KG1 (cell line): ENCODE measurements at regions not wholly inside any gene's neighbourhood (a gene's known extent, or its start where the extent isn't known, plus 50 kb on each side); places are given as distances from the start of the nearest gene placed in this dataset.

Experiments used
- DNase-seq: peaks from one replicate; lab custom pipeline; 2025; lab: John Stamatoyannopoulos, UW

DNA sequence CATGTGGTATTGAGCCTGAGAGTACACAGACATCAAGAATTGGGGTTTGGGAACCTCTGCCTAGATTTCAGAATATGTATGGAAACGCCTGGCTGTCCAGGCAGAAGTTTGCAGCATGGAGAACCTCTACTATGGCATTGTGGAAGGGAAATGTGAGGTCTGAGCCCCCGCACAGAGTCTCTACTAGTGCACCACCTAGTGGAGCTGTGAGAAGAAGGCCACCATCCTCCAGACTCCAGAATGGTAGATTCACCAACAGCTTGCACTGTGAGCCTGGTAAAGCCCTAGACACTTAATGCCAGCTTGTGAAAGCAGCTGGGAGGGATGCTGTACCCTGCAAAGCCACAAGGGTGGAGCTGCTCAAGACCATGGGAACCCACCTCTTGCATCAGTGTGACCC lies 658.2 kb downstream of the HACE1 start:
- DNase-seq: no peak

- no peak for DNase-seq
These were observed 672.1 kb downstream of the HACE1 start for GRCh38 chr6:104187616-104188015.

GRCh38 chr6:104186831-104187230 lies 672.9 kb downstream of the HACE1 start:
- no peak for DNase-seq

DNA sequence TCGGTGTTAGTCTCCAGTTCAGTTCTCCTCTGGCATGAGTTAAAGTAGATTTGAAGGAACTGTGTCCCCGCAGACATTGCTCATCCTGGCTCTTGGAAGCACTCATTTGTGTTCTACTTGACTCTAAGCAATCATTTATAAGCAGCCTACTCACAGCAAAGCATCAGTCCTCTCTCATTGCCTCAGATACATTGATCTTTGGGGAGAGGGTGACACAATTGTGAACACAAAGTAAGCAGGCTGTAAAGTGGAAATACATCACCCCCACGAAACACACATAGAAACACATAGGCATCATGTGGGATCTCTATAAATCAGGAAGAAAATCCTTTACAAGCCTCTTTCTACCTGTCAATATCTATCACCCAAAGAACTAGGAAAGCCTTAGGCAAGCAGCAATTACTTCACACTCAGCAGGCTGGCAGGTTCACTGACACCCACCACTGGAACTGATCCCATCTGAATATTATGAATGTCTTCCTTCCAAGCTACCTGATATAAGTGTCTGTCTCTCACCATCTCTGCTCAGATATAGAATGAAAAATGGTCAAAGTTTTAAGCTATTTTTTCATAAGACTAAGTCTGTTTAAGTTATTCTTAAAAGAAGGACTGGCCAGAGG lies 675.8 kb downstream of the HACE1 start:
- no peak for DNase-seq

DNA sequence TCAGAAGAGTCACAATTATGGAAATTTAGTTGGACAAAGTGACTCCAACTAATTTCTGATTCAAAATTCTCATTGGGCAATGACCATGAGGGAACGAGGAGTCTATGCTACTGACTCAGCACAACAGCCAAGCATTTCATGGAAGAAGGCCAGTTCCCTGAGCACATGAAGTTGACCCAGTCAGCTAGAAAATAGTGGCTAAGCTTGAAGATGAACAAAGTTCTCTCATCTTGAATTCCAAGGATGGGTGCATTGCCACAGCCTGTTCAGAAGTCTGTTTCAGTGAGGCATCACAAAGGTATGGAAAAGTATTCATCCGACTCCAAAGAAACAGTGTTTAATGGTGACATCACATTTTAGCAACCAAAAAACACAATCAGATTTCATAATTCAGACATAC lies 676.9 kb downstream of the HACE1 start:
- DNase-seq: no peak

- DNase-seq: no peak
These were observed 686.1 kb downstream of the HACE1 start for GRCh38 chr6:104173668-104174067.

DNA sequence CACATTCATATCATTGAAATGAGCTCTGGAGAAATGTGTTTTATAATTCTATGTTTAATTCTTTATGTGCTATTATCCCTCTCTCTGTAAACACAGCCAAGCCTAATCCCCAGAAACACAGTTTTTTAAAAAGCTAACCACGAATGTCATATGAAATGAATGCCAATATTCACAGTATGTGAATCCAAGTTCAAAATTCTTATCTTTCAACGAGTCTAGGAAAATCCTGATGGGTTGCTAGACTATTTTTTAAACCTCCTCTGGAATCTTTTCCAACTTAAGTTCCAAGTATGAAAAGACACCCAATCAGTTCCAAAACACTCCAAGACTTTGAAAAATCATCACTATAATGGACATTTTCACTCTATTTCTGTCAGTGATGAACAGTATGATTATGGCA lies 689.3 kb downstream of the HACE1 start:
- no peak for DNase-seq

GRCh38 chr6:104166055-104166668 lies 693.6 kb downstream of the HACE1 start:
- no peak for DNase-seq

- DNase-seq: no peak
These were observed 697.6 kb downstream of the HACE1 start for GRCh38 chr6:104162036-104162669.

GRCh38 chr6:104159045-104159618 lies 700.6 kb downstream of the HACE1 start:
- DNase-seq: no peak

DNA sequence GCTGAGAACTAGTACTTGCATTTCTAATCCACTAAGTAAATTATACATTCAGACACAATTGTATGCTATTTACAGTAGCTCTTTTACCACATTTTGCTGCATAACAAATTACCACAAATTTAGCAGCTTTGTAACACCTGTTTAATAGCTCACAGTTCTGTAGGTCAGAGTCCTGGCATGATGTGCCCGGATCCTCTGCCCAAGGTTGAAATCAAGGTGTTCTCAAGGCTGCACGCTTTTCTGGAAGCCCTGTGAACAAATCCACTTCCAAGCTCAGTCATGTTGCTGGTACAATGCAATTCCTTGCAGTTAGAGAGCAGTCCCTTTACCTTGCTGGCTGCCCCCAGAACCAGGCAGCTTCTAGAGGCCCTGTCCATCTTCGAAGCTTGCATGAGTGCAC lies 716.0 kb downstream of the HACE1 start:
- DNase-seq: no peak

DNA sequence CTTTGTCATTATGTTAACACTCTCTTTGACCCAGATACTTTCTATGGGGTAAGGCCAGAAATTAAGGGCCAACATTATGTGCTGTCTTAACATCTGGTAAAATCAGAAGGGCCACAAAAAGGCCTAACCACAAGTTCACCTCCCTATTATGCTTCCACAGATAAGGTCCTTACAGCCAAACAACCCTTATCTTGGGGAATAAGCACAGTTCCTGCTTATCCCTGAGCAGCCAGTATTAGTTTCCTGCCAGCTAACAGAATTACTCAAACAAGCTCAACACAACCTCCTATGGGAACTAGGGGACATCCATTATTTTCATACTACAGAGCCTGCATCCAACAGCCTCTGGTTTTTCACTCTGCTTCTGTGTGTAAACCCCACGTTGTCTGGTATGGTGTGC lies 724.8 kb downstream of the HACE1 start:
- DNase-seq: no peak

DNA sequence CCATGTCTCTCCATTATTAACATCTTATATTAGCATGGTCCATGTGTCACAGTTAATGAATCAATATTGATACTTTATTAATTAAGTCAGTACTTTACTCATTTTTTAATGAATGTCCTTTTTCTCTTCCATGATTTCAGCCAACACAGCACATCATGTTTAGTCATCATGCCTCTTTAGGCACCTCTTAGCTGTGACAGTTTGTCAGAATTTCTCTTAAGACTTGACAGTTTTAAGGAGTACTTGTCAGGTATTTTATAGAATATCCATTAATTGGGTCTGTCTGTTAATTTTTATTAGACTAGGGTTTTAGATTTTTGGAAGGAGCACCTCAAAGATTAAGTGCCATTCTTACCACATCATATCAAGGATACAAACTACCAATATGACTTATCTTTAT lies 729.4 kb downstream of the HACE1 start:
- DNase-seq: no peak

DNA sequence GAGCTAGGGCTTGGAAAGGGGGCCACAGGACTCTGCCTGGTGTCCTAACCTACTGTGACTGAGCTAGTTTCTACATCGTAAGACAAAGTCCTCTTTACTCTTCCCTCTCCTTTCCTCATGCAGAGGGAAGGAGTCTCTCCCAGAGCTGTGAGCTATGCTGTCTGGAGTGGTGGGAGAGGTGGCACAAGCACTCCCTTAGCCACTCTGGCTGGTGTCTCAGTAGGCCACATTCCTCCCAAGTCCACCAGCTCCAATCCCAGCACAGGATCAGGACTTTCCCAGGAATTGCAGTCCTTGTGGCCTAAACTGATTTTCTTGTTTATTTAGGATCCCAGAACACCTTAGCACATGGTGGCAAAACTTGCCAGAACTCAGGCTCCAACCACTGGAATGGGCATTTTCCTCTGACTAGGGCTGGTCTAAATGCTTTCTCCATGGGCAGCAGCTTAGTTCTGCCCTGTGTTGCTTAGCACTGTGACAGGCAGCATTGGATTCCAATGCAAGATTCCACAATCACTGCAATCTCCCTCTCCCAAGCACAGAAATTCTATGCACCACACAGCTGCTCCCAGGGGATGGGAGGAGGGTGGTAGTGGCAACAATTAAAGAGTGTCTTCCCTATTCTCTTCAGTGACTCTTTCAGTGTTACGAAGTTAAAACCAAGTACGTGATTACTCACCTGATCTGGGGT lies 733.3 kb downstream of the HACE1 start:
- DNase-seq: no peak

- no peak for DNase-seq
These were observed 736.5 kb downstream of the HACE1 start for GRCh38 chr6:104123227-104123626.

GRCh38 chr6:104118274-104118673 lies 741.4 kb downstream of the HACE1 start:
- DNase-seq: no peak

DNA sequence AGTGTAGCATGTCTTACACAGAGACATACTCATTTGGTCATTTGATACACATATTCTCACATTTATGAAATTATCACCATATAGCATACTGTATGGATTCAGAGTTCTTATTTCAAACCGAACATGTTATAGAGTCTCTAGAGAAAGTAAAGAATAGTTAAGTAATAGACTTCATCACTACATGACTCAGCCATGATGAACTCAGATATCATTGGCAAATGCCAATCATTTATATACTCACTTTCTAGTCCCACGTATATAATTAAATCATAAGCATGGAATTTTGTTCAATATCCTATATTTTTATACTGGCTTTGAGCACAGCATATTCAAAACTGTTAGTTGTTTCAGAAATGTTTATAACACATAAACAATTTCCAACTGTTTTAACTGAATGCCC lies 749.9 kb downstream of the HACE1 start:
- DNase-seq: no peak

DNA sequence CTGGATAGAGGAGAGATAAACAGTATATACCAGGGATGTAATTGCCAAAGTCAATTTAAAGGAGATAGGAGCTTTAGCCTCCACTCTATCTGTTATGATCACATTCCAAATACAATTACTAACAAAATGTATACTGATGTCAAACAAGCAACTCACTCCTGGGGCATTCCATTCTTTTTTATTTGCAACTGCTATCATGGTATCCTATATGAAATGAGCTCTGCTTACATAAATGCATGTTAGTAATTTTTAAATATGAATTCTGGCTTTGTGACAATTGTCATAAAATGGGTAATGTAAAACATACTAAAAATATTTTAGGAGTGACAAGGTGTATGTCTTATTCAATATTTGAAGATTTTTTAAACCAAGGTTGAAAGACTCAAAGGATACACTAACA lies 751.1 kb downstream of the HACE1 start:
- no peak for DNase-seq

DNA sequence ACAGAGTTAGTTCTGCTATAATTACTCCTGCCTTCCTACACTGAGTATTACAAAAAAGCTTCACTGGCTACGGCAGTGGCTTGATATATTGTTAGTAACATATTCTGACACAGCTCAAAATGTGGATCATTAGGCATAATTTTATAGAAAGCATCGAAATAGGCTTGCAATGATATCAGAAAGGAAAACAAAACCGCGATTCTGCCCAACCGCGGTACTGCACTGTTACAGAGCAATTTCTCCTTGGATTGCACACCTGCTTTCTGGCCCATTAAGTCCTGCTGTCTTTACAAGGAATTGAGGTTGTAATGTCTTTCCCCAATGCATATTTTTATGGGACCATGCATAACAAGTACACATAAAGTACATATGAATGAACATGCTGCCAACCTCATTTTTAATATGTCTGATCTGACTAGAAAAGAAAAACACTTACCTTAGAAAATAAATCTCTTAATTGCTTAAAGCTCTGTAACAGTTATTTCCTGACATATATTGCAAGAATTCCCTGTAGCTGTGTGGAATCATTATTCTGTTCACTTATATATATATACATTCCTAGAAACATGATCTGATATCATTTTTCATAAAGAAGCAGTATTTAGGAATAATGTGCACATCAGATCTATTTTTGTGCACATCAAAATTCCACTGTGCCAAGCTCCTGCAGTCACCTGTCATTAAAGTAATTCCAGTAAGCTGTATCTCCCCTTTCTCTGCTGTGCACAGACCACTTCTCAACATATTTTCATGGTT lies 763.9 kb downstream of the HACE1 start:
- DNase-seq: no peak

DNA sequence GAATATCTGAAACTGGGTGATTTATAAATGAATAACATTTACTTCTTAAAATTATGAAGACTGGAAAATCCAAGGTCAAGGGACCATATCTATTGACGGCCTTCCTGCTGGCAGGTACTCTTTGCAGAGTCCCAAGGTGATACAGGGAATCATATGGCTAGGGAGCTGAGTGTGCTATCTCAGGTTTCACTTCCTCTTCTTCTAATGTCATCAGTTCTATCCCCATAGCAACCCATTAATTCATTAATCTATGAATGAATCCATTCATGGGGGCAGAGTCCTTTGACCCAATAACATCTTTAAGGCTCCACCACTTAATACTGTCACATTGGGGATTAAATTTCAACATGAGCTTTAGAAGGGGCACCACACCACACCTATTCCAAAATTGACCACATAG lies 772.0 kb downstream of the HACE1 start:
- DNase-seq: no peak

GRCh38 chr6:104068281-104068680 lies 791.4 kb downstream of the HACE1 start:
- no peak for DNase-seq

DNA sequence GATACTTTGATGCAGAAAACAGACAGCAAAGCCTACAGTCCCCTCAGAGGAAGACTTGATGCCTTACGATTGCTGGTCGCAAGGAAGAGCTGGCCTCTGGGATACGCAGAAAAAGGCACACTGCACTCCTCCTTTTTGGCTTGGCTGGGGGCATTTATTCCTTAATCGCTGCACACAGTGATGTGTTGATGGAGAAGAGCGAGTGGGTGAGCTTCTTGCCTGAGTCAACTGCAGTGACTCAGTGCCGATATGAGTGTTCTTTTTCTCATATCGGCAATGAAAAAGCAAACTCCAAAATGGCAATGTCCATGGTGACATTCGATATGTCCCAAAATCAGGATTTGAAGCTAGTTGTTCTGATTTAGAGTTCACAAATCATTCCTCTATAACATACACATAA lies 794.8 kb downstream of the HACE1 start:
- DNase-seq: no peak
